ENCODE measurements at regions not wholly inside any gene's neighbourhood (a gene's known extent, or its start where the extent isn't known, plus 50 kb on each side); places are given as distances from the start of the nearest gene placed in this dataset.
A peak's percentile ranks its signal among the peaks of the same experiment; 100 is the strongest.

GRCh38 chr20:58135441-58136148 lies 92.9 kb downstream of the ANKRD60 start:
- H3K4me3 Mint-ChIP-seq = no peak overlapping the region
- no peaks in the 10 kb centered on the region for H3K9me3 Mint-ChIP-seq
- peaks cover 52% of the 10 kb centered on the region for H3K27me3 Mint-ChIP-seq
- ChIA-PET CTCF (no interaction called here), POLR2A (no interaction called here)
- H3K27ac Mint-ChIP-seq = no peak overlapping the region
- DNase-seq = no peak
- peaks cover 1% of the 10 kb centered on the region for H3K4me1 Mint-ChIP-seq
- no peaks in the 10 kb centered on the region for H3K36me3 Mint-ChIP-seq (ENCODE audit: low read depth)

- CTCF ChIA-PET = no interaction called here
- POLR2A ChIA-PET = no interaction called here
- H3K9me3 Mint-ChIP-seq = no peaks in the 10 kb centered on the region
- peaks cover 55% of the 10 kb centered on the region for H3K27me3 Mint-ChIP-seq
- H3K27ac Mint-ChIP-seq = no peak overlapping the region
- no peak overlapping the region for H3K4me3 Mint-ChIP-seq
- H3K36me3 Mint-ChIP-seq (ENCODE audit: low read depth) = no peaks in the 10 kb centered on the region
- peaks cover 1% of the 10 kb centered on the region for H3K4me1 Mint-ChIP-seq
- DNase-seq = no peak
Observed at GRCh38 chr20:58133020-58133808, 95.2 kb downstream of the ANKRD60 start.

DNA sequence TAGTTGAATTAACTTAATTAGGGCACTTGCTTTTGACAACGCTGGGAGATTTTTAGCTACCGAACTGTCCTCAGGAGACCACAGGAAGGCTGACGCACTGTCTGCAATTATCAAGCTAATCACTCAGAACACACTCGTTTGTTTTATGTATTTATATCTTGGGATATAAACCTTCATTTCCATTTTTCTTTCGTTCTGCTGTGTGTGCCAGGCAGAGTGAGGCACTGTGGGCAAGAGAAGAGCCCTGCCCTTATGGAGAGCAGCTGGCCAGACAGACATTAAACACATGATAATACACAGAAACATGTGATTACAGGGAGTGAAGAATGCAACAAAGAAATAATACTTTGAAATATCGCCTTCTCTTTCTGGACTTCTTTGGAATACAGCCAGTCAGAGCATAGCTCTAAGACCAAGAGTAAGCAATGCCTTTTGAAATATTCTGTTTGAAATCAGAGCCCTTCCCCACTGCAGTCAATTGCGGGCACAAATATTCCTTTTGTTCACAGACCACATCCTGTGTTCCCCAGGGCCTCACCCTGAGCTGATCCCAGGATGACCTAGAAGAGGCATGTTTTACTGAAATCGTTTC lies 96.8 kb downstream of the ANKRD60 start:
- Mint-ChIP-seq H3K27ac (no peak overlapping the region), H3K4me3 (no peak overlapping the region), H3K27me3 (peaks cover 53% of the 10 kb centered on the region), H3K4me1 (peaks cover 5% of the 10 kb centered on the region), H3K9me3 (no peaks in the 10 kb centered on the region), H3K36me3 (ENCODE audit: low read depth) (no peaks in the 10 kb centered on the region)
- POLR2A ChIA-PET = no interaction called here
- CTCF ChIA-PET = no interaction called here
- peak; percentile 3 for DNase-seq

- peaks cover 5% of the 10 kb centered on the region for H3K4me1 Mint-ChIP-seq
- H3K27ac Mint-ChIP-seq = no peak overlapping the region
- H3K27me3 Mint-ChIP-seq = peaks cover 52% of the 10 kb centered on the region
- DNase-seq = no peak
- ChIA-PET CTCF (no interaction called here), POLR2A (no interaction called here)
- no peak overlapping the region for H3K4me3 Mint-ChIP-seq
- no peaks in the 10 kb centered on the region for H3K9me3 Mint-ChIP-seq
- H3K36me3 Mint-ChIP-seq (ENCODE audit: low read depth) = no peaks in the 10 kb centered on the region
Observed at GRCh38 chr20:58131151-58131550, 97.3 kb downstream of the ANKRD60 start.

- peaks cover 2% of the 10 kb centered on the region for H3K9me3 Mint-ChIP-seq
- POLR2A ChIA-PET = no interaction called here
- H3K36me3 Mint-ChIP-seq (ENCODE audit: low read depth) = no peaks in the 10 kb centered on the region
- no peak overlapping the region for H3K4me3 Mint-ChIP-seq
- CTCF ChIA-PET = no interaction called here
- DNase-seq = no peak
- peaks cover 47% of the 10 kb centered on the region for H3K27me3 Mint-ChIP-seq
- H3K27ac Mint-ChIP-seq = no peak overlapping the region
- H3K4me1 Mint-ChIP-seq = peaks cover 7% of the 10 kb centered on the region
Observed at GRCh38 chr20:58130581-58130980, 97.9 kb downstream of the ANKRD60 start.

GRCh38 chr20:58130156-58130555 lies 98.3 kb downstream of the ANKRD60 start:
- peaks cover 8% of the 10 kb centered on the region for H3K4me1 Mint-ChIP-seq
- no peak overlapping the region for H3K27ac Mint-ChIP-seq
- peaks cover 5% of the 10 kb centered on the region for H3K9me3 Mint-ChIP-seq
- ChIA-PET CTCF (no interaction called here), POLR2A (no interaction called here)
- H3K4me3 Mint-ChIP-seq = no peak overlapping the region
- no peaks in the 10 kb centered on the region for H3K36me3 Mint-ChIP-seq (ENCODE audit: low read depth)
- H3K27me3 Mint-ChIP-seq = peaks cover 45% of the 10 kb centered on the region
- no peak for DNase-seq

DNA sequence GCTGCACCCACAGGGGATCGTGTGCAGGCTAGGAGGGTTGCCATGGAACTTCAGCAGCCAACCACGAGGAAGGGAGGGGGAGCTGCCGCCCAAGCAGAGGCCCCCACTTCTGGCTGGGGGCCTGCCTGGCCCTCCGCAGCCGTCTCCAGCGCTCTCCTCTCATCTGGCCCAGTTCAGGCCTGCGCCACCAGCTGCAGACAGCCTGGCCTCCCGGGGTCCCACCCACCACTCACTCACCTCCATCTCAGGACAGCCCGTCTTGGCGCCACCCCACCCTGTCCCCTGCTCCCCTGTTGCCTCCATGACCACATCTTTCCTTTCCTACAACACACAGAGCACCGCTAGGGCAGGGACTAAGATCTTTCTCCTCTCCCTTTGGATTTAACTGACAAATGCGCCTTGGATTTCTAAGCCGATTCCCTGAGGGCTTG lies 98.7 kb downstream of the ANKRD60 start:
- CTCF ChIA-PET = no interaction called here
- DNase-seq = no peak
- Mint-ChIP-seq H3K4me3 (no peak overlapping the region), H3K36me3 (ENCODE audit: low read depth) (no peaks in the 10 kb centered on the region), H3K27ac (no peak overlapping the region), H3K27me3 (peaks cover 43% of the 10 kb centered on the region), H3K9me3 (peaks cover 8% of the 10 kb centered on the region), H3K4me1 (peaks cover 8% of the 10 kb centered on the region)
- POLR2A ChIA-PET = no interaction called here

DNA sequence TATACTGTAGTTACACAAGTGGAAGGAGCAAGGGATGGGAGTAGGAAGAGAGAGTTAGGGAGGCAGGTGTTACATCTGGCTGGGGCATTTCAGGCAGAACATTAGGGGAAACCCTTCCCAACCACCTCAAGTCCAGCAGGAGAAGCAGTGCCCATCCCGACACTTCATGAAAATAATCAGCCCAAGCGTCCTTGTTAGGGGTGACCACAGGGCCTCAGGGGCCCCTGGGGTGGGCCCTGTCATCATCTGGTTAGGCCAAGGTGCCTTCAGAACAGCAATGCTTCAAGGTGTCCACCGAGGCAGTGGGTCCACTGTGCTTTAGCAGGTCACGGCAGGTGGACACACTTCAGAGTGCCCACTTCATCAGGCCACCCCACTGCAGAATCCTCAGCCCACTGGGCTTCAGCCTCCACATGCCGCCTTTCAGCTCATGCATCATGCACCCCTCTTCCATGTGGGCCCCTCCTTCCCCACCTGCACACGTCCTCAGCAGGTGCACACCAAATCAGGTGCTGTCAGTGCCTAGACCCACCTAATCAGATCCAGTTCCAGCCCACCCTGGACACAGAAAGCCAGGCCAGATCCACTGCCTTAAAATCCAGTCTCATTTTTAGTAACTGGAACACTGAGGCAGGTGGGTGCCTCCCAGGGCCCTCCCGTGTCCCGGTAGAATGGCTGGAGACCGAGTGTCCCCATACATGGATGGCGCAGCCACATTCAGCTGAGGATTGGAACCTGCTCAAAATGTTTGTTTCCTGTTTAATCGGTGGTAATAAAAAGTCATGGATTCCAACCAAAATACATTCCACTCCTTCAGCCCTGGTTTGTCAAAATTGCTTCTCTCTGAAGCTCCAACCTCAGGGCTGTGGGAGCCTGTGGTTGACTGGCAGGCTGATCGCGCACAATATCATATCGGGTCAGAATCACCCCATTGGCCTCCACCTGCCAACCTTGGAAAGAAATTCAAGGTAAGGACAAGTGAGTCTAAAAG lies 99.5 kb downstream of the ANKRD60 start:
- no peak overlapping the region for H3K27ac Mint-ChIP-seq
- CTCF ChIA-PET = no interaction called here
- H3K36me3 Mint-ChIP-seq (ENCODE audit: low read depth) = no peaks in the 10 kb centered on the region
- peaks cover 46% of the 10 kb centered on the region for H3K27me3 Mint-ChIP-seq
- peaks cover 13% of the 10 kb centered on the region for H3K9me3 Mint-ChIP-seq
- POLR2A ChIA-PET = no interaction called here
- peaks cover 8% of the 10 kb centered on the region for H3K4me1 Mint-ChIP-seq
- no peak overlapping the region for H3K4me3 Mint-ChIP-seq
- DNase-seq = no peak

GRCh38 chr20:58127701-58128111 lies 100.7 kb downstream of the ANKRD60 start:
- CTCF ChIA-PET = no interaction called here
- Mint-ChIP-seq H3K4me3 (no peak overlapping the region), H3K27ac (no peak overlapping the region), H3K36me3 (ENCODE audit: low read depth) (no peaks in the 10 kb centered on the region), H3K9me3 (peaks cover 13% of the 10 kb centered on the region), H3K4me1 (peaks cover 8% of the 10 kb centered on the region), H3K27me3 (peaks cover 41% of the 10 kb centered on the region)
- DNase-seq = no peak
- POLR2A ChIA-PET = no interaction called here

GRCh38 chr20:58125726-58126125 lies 102.7 kb downstream of the ANKRD60 start:
- Mint-ChIP-seq H3K4me3 (no peak overlapping the region), H3K27ac (no peak overlapping the region), H3K27me3 (peaks cover 34% of the 10 kb centered on the region), H3K4me1 (peaks cover 7% of the 10 kb centered on the region), H3K36me3 (ENCODE audit: low read depth) (no peaks in the 10 kb centered on the region), H3K9me3 (peaks cover 13% of the 10 kb centered on the region)
- ChIA-PET CTCF (no interaction called here), POLR2A (no interaction called here)
- no peak for DNase-seq

- H3K27ac Mint-ChIP-seq = no peak overlapping the region
- H3K4me3 Mint-ChIP-seq = no peak overlapping the region
- CTCF ChIA-PET = no interaction called here
- peaks cover 15% of the 10 kb centered on the region for H3K9me3 Mint-ChIP-seq
- no peaks in the 10 kb centered on the region for H3K4me1 Mint-ChIP-seq
- POLR2A ChIA-PET = no interaction called here
- no peaks in the 10 kb centered on the region for H3K36me3 Mint-ChIP-seq (ENCODE audit: low read depth)
- peaks cover 18% of the 10 kb centered on the region for H3K27me3 Mint-ChIP-seq
- no peak for DNase-seq
Observed at GRCh38 chr20:58117944-58118343, 110.5 kb downstream of the ANKRD60 start.

DNA sequence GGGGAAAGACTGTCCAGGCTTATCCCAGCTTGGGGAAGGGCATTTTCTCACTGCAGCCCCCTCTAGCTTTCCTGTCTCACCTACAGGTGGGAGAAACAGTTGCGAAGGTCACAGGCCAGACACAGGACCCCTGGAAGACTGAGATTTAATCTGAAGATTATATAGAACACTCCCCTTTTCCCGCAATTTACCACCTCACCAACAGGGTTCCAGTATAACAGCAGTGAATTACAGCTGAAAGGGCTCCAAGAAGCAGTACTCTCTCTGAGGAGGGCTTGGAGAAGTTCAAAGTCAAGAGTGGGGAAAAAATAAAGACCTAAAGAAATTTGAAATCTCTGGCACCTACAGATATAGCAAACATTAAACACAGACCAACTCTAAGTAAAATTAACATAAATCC lies 111.9 kb downstream of the ANKRD60 start:
- POLR2A ChIA-PET = no interaction called here
- Mint-ChIP-seq H3K36me3 (ENCODE audit: low read depth) (no peaks in the 10 kb centered on the region), H3K27me3 (peaks cover 18% of the 10 kb centered on the region)

GRCh38 chr20:58113716-58114115 lies 114.7 kb downstream of the ANKRD60 start:
- peaks cover 10% of the 10 kb centered on the region for H3K9me3 Mint-ChIP-seq
- peaks cover 9% of the 10 kb centered on the region for H3K27me3 Mint-ChIP-seq
- ChIA-PET CTCF (no interaction called here), POLR2A (no interaction called here)
- no peaks in the 10 kb centered on the region for H3K36me3 Mint-ChIP-seq (ENCODE audit: low read depth)
- no peak overlapping the region for H3K27ac Mint-ChIP-seq
- H3K4me3 Mint-ChIP-seq = no peak overlapping the region
- no peaks in the 10 kb centered on the region for H3K4me1 Mint-ChIP-seq
- DNase-seq = no peak

More for the DNA sequence above, 111.9 kb downstream of the ANKRD60 start:
- H3K9me3 Mint-ChIP-seq = peaks cover 15% of the 10 kb centered on the region
- no peaks in the 10 kb centered on the region for H3K4me1 Mint-ChIP-seq
- CTCF ChIA-PET = no interaction called here
- no peak for DNase-seq
- H3K4me3 Mint-ChIP-seq = no peak overlapping the region
- no peak overlapping the region for H3K27ac Mint-ChIP-seq

All from activated CD4-positive, alpha-beta T cell treated with anti-CD3 and anti-CD28 coated beads, Interleukin-2, amount 10 ng/mL, durations not matched to agents 7 days and 5 days (primary cell).